ENCODE measurements at regions not wholly inside any gene's neighbourhood (a gene's known extent, or its start where the extent isn't known, plus 50 kb on each side); places are given as distances from the start of the nearest gene placed in this dataset.

DNA sequence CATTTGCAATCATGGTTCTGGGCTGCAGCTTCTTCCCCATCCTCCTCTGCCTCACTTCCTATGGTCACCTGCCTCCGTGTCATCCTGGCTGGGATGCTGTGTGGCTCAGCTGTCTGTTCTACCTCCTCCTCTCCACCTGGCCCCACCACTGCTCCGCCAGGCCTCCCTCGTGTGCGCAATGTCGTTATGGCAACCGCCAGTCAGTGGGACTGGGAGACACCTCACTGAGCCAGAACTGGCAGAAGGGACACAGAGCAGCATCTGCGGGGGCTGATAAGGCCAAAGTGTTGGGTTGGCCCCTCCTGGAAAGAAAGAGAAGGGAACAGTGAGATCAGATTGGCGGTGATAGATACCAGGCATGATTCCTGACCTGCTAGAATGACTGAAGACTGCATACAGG is 527.5 kb downstream of the INHBA start:
- no peak overlapping the region for H3K14ac ChIP-seq (ENCODE audit: low read length in 2 of 2)
- H2BK12ac ChIP-seq (ENCODE audit: low read length in 2 of 2) = no peak overlapping the region
- no peak overlapping the region for H2BK5ac ChIP-seq (ENCODE audit: low read depth, low read length, poor library complexity, severe bottlenecking)
- no peak overlapping the region for H3K4ac ChIP-seq (ENCODE audit: low read depth in 1 of 2, low read length in 2 of 2)
- H3K9me3 ChIP-seq (ENCODE audit: control insufficient read depth, low read length) = no peaks in the 10 kb centered on the region
- no peak overlapping the region for H3K27ac ChIP-seq (ENCODE audit: low read length, poor library complexity, severe bottlenecking)
- H3K9ac ChIP-seq (ENCODE audit: low read length) = no peak overlapping the region
- no peaks in the 10 kb centered on the region for H3K36me3 ChIP-seq (ENCODE audit: control insufficient read depth in 1 of 2, insufficient read depth in 2 of 2, low read depth in 1 of 2, low read length in 2 of 2)
- no peak overlapping the region for H3K4me2 ChIP-seq (ENCODE audit: low read length, poor library complexity, severe bottlenecking)
- no peak overlapping the region for H2BK120ac ChIP-seq (ENCODE audit: low read depth, low read length)
- H3K4me3 ChIP-seq (ENCODE audit: insufficient read depth in 1 of 2, low read depth in 1 of 2, low read length in 2 of 2) = no peak overlapping the region
- no peak for DNase-seq
- no peak overlapping the region for H3K23ac ChIP-seq (ENCODE audit: low read length in 2 of 2)
- H4K91ac ChIP-seq (ENCODE audit: low read length) = peak overlapping the region; percentile 52
- H2AK5ac ChIP-seq (ENCODE audit: low read length, severe bottlenecking) = no peak overlapping the region
- H2AFZ ChIP-seq (ENCODE audit: low read depth, low read length) = no peak overlapping the region
- H3K4me1 ChIP-seq (ENCODE audit: control insufficient read depth, insufficient read depth, low read depth, low read length) = no peaks in the 10 kb centered on the region
- H2BK15ac ChIP-seq (ENCODE audit: low read depth, poor library complexity, severe bottlenecking) = no peak overlapping the region
- H3K18ac ChIP-seq (ENCODE audit: low read depth in 1 of 2, low read length in 2 of 2) = no peak overlapping the region
- no peaks in the 10 kb centered on the region for H3K79me1 ChIP-seq (replicated peaks; ENCODE audit: low read length, poor library complexity, severe bottlenecking)
- H4K8ac ChIP-seq (ENCODE audit: low read length) = no peak overlapping the region
- no peaks in the 10 kb centered on the region for H3K27me3 ChIP-seq (ENCODE audit: control insufficient read depth in 1 of 2, insufficient read depth in 1 of 2, low read length in 2 of 2)
- WGBS = 94% methylated on average over 8 of the region's 8 CpGs

DNA sequence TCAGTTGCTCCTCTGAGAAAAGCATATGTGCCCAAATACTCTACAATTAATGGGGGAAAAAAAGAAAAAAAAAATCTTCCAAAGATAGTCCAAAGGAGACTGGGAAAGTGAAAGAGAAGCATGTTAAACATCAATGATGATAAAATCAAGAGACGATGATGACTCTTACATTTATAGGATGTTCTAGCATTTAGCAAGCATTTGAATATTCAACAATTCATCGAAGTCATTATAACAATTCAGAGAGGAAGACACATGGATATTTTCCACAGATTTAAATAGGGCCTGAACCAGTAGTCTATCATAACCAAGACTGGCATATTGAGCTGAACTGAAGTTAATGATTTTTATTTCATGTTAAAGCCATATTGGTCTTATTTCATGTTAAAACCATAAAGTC is 528.4 kb downstream of the INHBA start:
- no peaks in the 10 kb centered on the region for H3K36me3 ChIP-seq (ENCODE audit: control insufficient read depth in 1 of 2, insufficient read depth in 2 of 2, low read depth in 1 of 2, low read length in 2 of 2)
- no peaks in the 10 kb centered on the region for H3K27me3 ChIP-seq (ENCODE audit: control insufficient read depth in 1 of 2, insufficient read depth in 1 of 2, low read length in 2 of 2)
- H3K9me3 ChIP-seq (ENCODE audit: control insufficient read depth, low read length) = no peaks in the 10 kb centered on the region
- H2BK5ac ChIP-seq (ENCODE audit: low read depth, low read length, poor library complexity, severe bottlenecking) = no peak overlapping the region
- no peak overlapping the region for H2BK15ac ChIP-seq (ENCODE audit: low read depth, poor library complexity, severe bottlenecking)
- no peak overlapping the region for H3K4ac ChIP-seq (ENCODE audit: low read depth in 1 of 2, low read length in 2 of 2)
- H3K18ac ChIP-seq (ENCODE audit: low read depth in 1 of 2, low read length in 2 of 2) = no peak overlapping the region
- no peak overlapping the region for H3K27ac ChIP-seq (ENCODE audit: low read length, poor library complexity, severe bottlenecking)
- 83% methylated on average over 1 of the region's 2 CpGs for WGBS
- no peak overlapping the region for H4K91ac ChIP-seq (ENCODE audit: low read length)
- no peak overlapping the region for H3K14ac ChIP-seq (ENCODE audit: low read length in 2 of 2)
- H2BK120ac ChIP-seq (ENCODE audit: low read depth, low read length) = no peak overlapping the region
- DNase-seq = no peak
- no peak overlapping the region for H2BK12ac ChIP-seq (ENCODE audit: low read length in 2 of 2)
- no peak overlapping the region for H2AFZ ChIP-seq (ENCODE audit: low read depth, low read length)
- H4K8ac ChIP-seq (ENCODE audit: low read length) = no peak overlapping the region
- no peaks in the 10 kb centered on the region for H3K79me1 ChIP-seq (replicated peaks; ENCODE audit: low read length, poor library complexity, severe bottlenecking)
- no peak overlapping the region for H2AK5ac ChIP-seq (ENCODE audit: low read length, severe bottlenecking)
- no peak overlapping the region for H3K4me2 ChIP-seq (ENCODE audit: low read length, poor library complexity, severe bottlenecking)
- H3K23ac ChIP-seq (ENCODE audit: low read length in 2 of 2) = no peak overlapping the region
- H3K4me3 ChIP-seq (ENCODE audit: insufficient read depth in 1 of 2, low read depth in 1 of 2, low read length in 2 of 2) = no peak overlapping the region
- no peaks in the 10 kb centered on the region for H3K4me1 ChIP-seq (ENCODE audit: control insufficient read depth, insufficient read depth, low read depth, low read length)
- no peak overlapping the region for H3K9ac ChIP-seq (ENCODE audit: low read length)

DNA sequence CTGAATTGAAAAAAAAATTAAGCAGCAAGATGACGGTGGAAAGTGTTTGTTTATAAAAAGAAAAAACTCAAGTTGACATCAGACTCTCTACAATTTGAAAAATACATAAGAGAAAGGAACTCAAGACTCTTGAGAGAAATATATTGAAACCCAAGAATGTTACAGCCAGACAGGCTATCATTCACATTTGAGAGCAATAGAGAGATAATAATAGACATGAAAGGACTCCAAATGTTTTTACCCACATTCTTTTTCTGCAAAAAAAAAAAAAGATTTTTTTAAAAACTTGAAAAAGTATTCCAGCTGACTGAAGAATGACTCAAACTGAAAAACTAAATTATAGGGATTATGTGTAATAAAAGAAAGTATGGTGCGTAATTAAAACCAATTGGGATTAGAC is 532.4 kb downstream of the INHBA start:
- H4K91ac ChIP-seq (ENCODE audit: low read length) = no peak overlapping the region

DNA sequence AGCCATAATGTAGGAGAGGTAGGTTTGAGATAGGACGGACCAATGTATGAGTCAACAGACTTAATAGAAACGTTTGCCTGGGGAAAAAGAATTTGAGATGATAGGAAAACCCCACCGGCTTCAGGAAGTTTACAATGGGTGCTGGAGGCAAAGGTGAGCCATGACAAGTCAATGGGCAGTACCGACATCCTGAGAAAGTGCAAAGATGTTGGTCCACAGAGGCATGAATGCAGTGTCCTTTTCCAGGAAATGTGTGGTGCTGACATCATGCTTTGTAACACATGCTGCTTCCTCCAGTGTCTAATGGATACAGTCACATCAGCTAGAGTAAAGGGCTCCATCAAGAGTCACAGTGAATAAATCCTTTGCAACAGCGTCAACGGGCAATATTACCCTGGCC is 533.6 kb downstream of the INHBA start:
- no peak overlapping the region for H3K4me2 ChIP-seq (ENCODE audit: low read length, poor library complexity, severe bottlenecking)
- no peaks in the 10 kb centered on the region for H3K27me3 ChIP-seq (ENCODE audit: control insufficient read depth in 1 of 2, insufficient read depth in 1 of 2, low read length in 2 of 2)
- H3K14ac ChIP-seq (ENCODE audit: low read length in 2 of 2) = no peak overlapping the region
- H3K18ac ChIP-seq (ENCODE audit: low read depth in 1 of 2, low read length in 2 of 2) = no peak overlapping the region
- no peak for DNase-seq
- H2BK5ac ChIP-seq (ENCODE audit: low read depth, low read length, poor library complexity, severe bottlenecking) = no peak overlapping the region
- H2AFZ ChIP-seq (ENCODE audit: low read depth, low read length) = no peak overlapping the region
- no peaks in the 10 kb centered on the region for H3K9me3 ChIP-seq (ENCODE audit: control insufficient read depth, low read length)
- no peak overlapping the region for H2BK15ac ChIP-seq (ENCODE audit: low read depth, poor library complexity, severe bottlenecking)
- no peak overlapping the region for H4K8ac ChIP-seq (ENCODE audit: low read length)
- no peak overlapping the region for H2BK120ac ChIP-seq (ENCODE audit: low read depth, low read length)
- H3K9ac ChIP-seq (ENCODE audit: low read length) = no peak overlapping the region
- 86% methylated on average over 6 of the region's 6 CpGs for WGBS
- no peaks in the 10 kb centered on the region for H3K36me3 ChIP-seq (ENCODE audit: control insufficient read depth in 1 of 2, insufficient read depth in 2 of 2, low read depth in 1 of 2, low read length in 2 of 2)
- H3K27ac ChIP-seq (ENCODE audit: low read length, poor library complexity, severe bottlenecking) = no peak overlapping the region
- H3K4me3 ChIP-seq (ENCODE audit: insufficient read depth in 1 of 2, low read depth in 1 of 2, low read length in 2 of 2) = no peak overlapping the region
- H3K23ac ChIP-seq (ENCODE audit: low read length in 2 of 2) = no peak overlapping the region
- no peaks in the 10 kb centered on the region for H3K79me1 ChIP-seq (replicated peaks; ENCODE audit: low read length, poor library complexity, severe bottlenecking)
- no peak overlapping the region for H2BK12ac ChIP-seq (ENCODE audit: low read length in 2 of 2)
- no peak overlapping the region for H3K4ac ChIP-seq (ENCODE audit: low read depth in 1 of 2, low read length in 2 of 2)
- H2AK5ac ChIP-seq (ENCODE audit: low read length, severe bottlenecking) = no peak overlapping the region
- no peak overlapping the region for H4K91ac ChIP-seq (ENCODE audit: low read length)
- H3K4me1 ChIP-seq (ENCODE audit: control insufficient read depth, insufficient read depth, low read depth, low read length) = no peaks in the 10 kb centered on the region

More for the DNA sequence above, 532.4 kb downstream of the INHBA start:
- Histone ChIP-seq H2BK120ac (ENCODE audit: low read depth, low read length) (no peak overlapping the region), H3K14ac (ENCODE audit: low read length in 2 of 2) (no peak overlapping the region), H3K36me3 (ENCODE audit: control insufficient read depth in 1 of 2, insufficient read depth in 2 of 2, low read depth in 1 of 2, low read length in 2 of 2) (no peaks in the 10 kb centered on the region), H2BK5ac (ENCODE audit: low read depth, low read length, poor library complexity, severe bottlenecking) (no peak overlapping the region), H2BK12ac (ENCODE audit: low read length in 2 of 2) (no peak overlapping the region), H3K4me3 (ENCODE audit: insufficient read depth in 1 of 2, low read depth in 1 of 2, low read length in 2 of 2) (no peak overlapping the region), H2AK5ac (ENCODE audit: low read length, severe bottlenecking) (no peak overlapping the region), H2BK15ac (ENCODE audit: low read depth, poor library complexity, severe bottlenecking) (no peak overlapping the region), H3K27ac (ENCODE audit: low read length, poor library complexity, severe bottlenecking) (no peak overlapping the region), H3K27me3 (ENCODE audit: control insufficient read depth in 1 of 2, insufficient read depth in 1 of 2, low read length in 2 of 2) (no peaks in the 10 kb centered on the region), H3K79me1 (replicated peaks; ENCODE audit: low read length, poor library complexity, severe bottlenecking) (no peaks in the 10 kb centered on the region), H3K18ac (ENCODE audit: low read depth in 1 of 2, low read length in 2 of 2) (no peak overlapping the region), H3K9me3 (ENCODE audit: control insufficient read depth, low read length) (no peaks in the 10 kb centered on the region), H3K23ac (ENCODE audit: low read length in 2 of 2) (no peak overlapping the region), H3K4me2 (ENCODE audit: low read length, poor library complexity, severe bottlenecking) (no peak overlapping the region), H3K9ac (ENCODE audit: low read length) (no peak overlapping the region), H3K4me1 (ENCODE audit: control insufficient read depth, insufficient read depth, low read depth, low read length) (no peaks in the 10 kb centered on the region), H2AFZ (ENCODE audit: low read depth, low read length) (no peak overlapping the region), H3K4ac (ENCODE audit: low read depth in 1 of 2, low read length in 2 of 2) (no peak overlapping the region), H4K8ac (ENCODE audit: low read length) (no peak overlapping the region)
- no peak for DNase-seq
- WGBS = no CpG with 5 or more reads among the region's 2 CpGs

All from mesenchymal stem cell (in vitro differentiated cells and primary cell).